COLO668 (cell line): ENCODE measurements at regions not wholly inside any gene's neighbourhood (a gene's known extent, or its start where the extent isn't known, plus 50 kb on each side); places are given as distances from the start of the nearest gene placed in this dataset.
"Not testable (repeated sequence)": the region's sequence is repeated elsewhere in the genome, so short reads cannot be mapped to it uniquely, and the experiment has no call there.

Experiments
- DNase-seq: peaks from one replicate; lab custom pipeline; 2025; ENCODE audit not compliant: unreplicated experiment; lab: John Stamatoyannopoulos, UW

GRCh38 chr4:164538097-164538496 lies 215.8 kb upstream of the SMIM31 start:
- no peak for DNase-seq

GRCh38 chr4:164540987-164541386 lies 212.9 kb upstream of the SMIM31 start:
- DNase-seq: no peak

GRCh38 chr4:164542431-164542830 lies 211.5 kb upstream of the SMIM31 start:
- DNase-seq: no peak

- no peak for DNase-seq
Observed at GRCh38 chr4:164550989-164551712, 202.8 kb upstream of the SMIM31 start.

DNA sequence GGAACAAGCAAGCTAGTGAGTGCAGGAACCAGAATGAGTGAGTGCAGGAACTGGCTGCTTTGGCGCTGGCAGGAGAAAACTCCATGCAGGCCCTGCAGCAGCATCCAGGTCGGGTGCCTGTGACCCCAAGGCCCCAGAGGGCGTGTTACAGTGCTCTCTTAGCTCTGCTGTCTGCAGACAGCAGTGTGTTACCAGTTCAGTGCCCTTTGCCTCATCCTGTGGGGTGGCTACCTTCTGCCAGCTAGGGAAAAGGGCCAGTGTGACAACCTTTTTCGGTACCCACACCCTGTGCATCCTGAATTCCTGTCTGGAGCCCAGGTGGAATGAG lies 202.3 kb upstream of the SMIM31 start:
- no peak for DNase-seq

DNA sequence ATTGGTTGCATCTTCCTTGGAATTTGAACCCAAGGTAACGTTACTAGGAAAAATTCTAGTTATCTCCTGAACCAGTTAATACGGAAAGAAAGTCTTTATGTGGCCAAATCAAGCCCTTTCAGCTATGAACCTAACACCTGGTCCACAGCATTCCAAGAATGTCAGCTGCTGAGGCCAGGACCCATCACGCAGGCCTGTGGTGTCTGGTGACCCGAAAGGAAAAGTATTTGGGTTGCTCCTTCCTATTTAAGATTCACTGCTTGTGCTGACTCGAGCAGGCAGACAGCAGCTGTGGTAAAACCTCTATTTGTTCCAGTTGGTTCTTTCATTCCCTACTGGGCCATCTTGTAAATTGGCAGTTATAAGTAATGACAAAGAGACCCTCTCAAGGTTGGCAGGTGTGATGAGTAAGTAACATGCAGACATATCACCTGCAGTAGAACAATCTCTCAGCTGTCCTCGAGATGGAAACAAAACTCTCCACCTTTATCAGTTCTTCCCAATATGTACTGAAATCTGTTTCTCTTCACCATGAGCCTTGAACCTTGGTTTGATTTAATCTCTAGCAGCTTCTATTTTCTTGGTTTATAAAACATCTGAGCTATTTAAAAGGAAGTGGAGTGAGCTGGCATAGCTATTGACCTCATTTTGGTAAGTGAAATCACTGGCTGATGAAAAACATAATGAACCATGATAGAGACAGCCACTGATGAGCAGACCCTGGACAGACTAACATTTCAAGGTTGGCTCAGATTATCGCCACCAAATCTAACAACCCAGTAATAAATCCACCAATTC lies 182.1 kb upstream of the SMIM31 start:
- DNase-seq: no peak

GRCh38 chr4:164572877-164573279 lies 181.1 kb upstream of the SMIM31 start:
- no peak for DNase-seq

GRCh38 chr4:164575861-164576260 lies 178.1 kb upstream of the SMIM31 start:
- no peak for DNase-seq

DNA sequence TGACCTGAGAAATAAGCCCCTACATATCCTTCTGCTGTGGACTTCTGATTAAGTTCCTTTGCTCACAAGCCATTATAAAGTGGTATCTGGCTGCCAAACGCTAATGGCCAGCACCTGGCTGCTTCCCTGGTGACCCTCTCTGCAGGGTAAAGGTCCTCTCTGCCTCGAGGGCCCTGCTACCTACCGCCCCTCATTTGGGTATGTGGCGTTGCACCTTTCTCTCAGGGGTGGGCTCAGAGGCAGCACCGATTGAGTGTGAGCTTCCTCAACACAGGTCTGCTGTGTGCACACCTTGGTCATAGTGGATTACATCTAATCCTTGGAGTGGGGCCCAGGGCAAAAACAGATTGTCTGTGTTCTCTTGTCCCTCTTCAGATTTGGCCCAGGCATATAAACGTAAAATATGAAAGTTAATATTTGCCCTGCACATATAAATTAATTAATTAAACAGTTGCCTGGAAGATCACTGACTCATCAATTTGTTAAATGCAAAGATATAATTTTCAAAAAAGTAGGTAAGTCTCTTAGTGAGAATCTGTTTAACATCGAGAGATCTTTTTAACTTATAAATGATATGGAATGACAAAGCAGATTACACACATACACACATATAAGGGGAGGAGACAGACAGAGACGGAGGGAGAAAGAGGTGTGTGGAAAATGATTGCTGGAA lies 174.5 kb upstream of the SMIM31 start:
- no peak for DNase-seq

- no peak for DNase-seq
Observed at GRCh38 chr4:164591666-164592065, 162.3 kb upstream of the SMIM31 start.

DNA sequence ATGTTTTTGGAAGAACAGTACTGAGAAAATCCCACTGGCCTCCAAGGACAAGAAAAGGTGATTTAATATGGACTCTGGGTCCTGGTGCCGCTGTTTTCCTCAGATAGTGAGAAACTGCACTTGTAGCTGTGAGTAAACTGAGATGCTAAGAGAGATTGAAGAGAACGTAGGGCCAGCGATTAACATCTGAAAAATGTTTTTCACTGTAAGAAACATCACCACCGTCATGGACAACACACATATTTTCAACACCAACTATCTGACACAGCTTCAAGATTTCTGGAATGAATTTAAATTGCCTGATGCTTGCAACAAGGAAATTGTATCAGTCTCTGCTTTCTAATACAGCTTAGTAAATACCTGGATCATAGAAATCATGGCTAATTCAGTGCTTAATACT lies 158.2 kb upstream of the SMIM31 start:
- DNase-seq: no peak

GRCh38 chr4:164596318-164596878 lies 157.5 kb upstream of the SMIM31 start:
- no peak for DNase-seq

- no peak for DNase-seq
Observed at GRCh38 chr4:164596927-164597326, 157.0 kb upstream of the SMIM31 start.

GRCh38 chr4:164601653-164602052 lies 152.3 kb upstream of the SMIM31 start:
- no peak for DNase-seq

DNA sequence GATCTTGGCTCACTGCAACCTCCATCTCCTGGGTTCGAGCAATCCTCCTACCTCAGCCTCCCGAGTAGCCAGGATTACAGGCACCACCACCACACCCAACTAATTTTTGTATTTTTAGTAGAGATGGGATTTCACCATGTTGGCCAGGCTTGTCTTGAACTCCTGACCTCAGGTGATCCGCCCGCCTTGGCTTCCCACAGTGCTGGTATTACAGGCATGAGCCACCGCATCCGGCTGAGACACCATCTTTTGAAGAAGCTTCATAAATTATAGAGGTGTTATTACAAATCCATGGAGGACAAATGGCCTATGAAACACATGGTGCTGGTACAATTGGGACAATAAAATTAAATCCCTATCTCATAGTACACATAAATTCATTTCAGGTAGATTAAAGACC lies 148.1 kb upstream of the SMIM31 start:
- DNase-seq: not testable (repeated sequence)

DNA sequence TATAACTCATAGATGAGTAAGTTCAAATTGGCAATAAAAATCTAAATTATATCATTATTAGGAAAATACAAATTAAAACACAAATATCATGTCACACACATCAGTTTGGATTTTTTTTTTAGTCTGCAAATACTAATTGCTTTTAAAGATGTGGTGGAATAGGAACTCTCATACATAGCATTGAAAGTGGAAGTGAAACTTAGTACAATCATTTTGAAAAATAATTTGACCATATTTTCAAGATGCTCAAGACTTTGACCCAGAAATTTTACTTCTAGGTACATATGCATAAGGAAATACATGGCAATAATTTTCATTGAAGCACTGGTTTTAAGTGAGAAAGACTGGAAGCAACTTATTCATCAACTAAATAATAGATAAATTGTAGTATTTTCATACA lies 147.5 kb upstream of the SMIM31 start:
- DNase-seq: no peak

DNA sequence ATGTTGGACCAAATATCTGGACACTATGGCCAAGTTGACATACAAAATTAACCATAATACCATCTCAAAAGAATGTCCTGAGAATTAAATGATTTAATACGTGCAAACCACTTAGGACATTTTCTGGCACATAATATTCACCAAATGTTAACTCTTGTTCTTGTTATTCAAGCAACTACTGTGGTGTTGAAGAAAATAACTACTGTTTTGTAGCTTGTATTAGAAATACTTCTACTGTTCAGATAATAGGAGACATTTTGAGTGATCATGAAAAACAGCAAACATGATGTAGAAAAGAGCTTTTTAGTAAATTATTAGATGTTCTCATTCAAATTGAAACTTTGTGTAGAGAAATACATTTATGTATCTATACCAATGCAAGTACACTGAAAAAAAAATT lies 140.7 kb upstream of the SMIM31 start:
- no peak for DNase-seq

DNA sequence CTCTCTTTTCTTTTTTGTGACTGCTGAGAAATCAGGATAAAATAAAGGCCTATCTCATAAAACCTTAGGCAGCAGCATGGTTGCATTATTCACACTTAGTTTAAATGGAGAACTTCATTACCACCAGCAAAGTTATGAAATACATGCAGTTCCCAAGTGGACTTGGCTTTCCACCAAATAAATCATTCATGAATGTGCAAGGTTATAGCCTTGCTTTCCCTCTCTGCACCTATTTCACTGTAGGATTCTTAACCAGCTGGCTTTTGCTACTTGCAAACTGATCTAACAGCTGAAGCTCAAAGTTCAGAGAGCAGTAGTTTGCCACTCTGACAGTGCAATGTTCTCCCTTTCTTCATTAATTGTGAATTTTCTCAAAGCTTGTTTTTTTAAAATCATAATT lies 140.1 kb upstream of the SMIM31 start:
- no peak for DNase-seq

- DNase-seq: no peak
Observed at GRCh38 chr4:164614329-164614728, 139.6 kb upstream of the SMIM31 start.

DNA sequence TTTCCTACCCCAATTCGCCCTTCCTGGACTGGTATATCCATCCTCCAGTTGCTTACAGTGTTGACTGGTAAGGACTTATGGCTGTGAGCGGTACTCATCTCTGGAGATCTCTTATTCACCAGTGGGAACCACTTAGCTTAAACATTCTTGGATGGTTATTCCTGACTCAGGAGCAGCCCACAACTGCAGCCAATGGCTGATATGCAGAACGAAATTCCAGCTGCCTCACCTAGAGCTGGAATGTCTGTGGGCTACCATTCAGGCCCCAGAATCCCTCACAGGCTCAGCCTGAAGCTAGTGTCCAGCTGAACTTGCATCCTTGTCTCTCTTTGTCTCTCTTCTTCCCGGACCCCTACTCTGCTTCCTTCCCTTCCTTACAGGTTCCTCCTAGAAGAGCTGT lies 138.9 kb upstream of the SMIM31 start:
- DNase-seq: no peak

- DNase-seq: no peak
Observed at GRCh38 chr4:164615964-164616363, 138.0 kb upstream of the SMIM31 start.

DNA sequence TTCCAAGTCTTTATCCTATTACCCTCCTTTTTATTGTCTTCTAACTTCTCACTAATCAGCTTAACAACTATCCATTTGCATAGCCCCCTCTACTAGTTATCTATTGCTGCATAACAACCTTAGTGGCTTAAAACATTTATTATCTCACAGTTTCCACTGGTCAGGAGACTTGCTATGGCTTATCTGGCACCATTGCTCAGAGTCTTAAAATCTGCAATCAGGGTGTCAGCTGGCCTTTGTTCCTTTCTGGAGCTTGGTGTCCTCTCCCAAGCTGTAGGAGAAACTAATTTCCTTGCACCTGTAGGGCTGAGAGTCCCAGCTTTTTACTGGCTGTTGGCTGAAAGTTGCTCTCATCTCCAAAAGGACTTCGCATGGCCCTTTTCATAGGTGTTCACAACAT lies 137.0 kb upstream of the SMIM31 start:
- DNase-seq: no peak
